Gastroesophageal sphincter (tissue), 3 donors: ENCODE measurements at regions not wholly inside any gene's neighbourhood (a gene's known extent, or its start where the extent isn't known, plus 50 kb on each side); places are given as distances from the start of the nearest gene placed in this dataset.
"Not testable (repeated sequence)": the region's sequence is repeated elsewhere in the genome, so short reads cannot be mapped to it uniquely, and the experiment has no call there.

Source experiments
- CTCF ChIP-seq, 4 experiments: fragments of 200-600 bp in 2 of 4; fragments of 450-650 bp in 2 of 4; sonication (generic) in 1 of 4; IDR thresholded peaks; one replicate each; pipeline ENCODE4 v1.5.1; 2017 to 2019; ENCODE audit warnings: antibody characterized with exemption in 4 of 4, mild to moderate bottlenecking in 2 of 4, moderate library complexity in 2 of 4
- POLR2AphosphoS5 ChIP-seq: sonication (generic); formaldehyde crosslinking; IDR thresholded peaks from one replicate; pipeline ENCODE4 v1.6.1; 2017; ENCODE audit warnings: antibody characterized with exemption

- TF ChIP-seq CTCF (IDR thresholded peaks at IDR 0.05); POLR2AphosphoS5: not testable (repeated sequence)
Measured at GRCh38 chr16:46398559-46398958, 222.6 kb downstream of the SHCBP1 start.
